Osteoblast (primary cell): ENCODE measurements at regions not wholly inside any gene's neighbourhood (a gene's known extent, or its start where the extent isn't known, plus 50 kb on each side); places are given as distances from the start of the nearest gene placed in this dataset.

Experiments used
- DNase-seq: peaks from one replicate; pipeline ENCODE4 v3.0.0; 2011; ENCODE audit warnings: low spot score, mixed read lengths; ENCODE audit not compliant: insufficient read length; ENCODE audit errors: missing footprints
- H2AFZ ChIP-seq: 2 replicates; pipeline ENCODE4 v1.6.0; 2011; ENCODE audit warnings: mild to moderate bottlenecking, low read length
- H3K27ac ChIP-seq: 2 replicates; pipeline ENCODE4 v1.5.1; 2011; ENCODE audit warnings: mild to moderate bottlenecking, low read depth, low read length, moderate library complexity
- H3K27me3 ChIP-seq: 2 replicates; pipeline ENCODE4 v1.6.0; 2012; ENCODE audit warnings: mild to moderate bottlenecking, control low read depth, inconsistent platforms, low read length, moderate library complexity; ENCODE audit not compliant: insufficient read depth
- H3K36me3 ChIP-seq: 2 replicates; pipeline ENCODE4 v1.5.1; 2011; ENCODE audit warnings: mild to moderate bottlenecking, low read length, control low read depth, moderate library complexity; ENCODE audit not compliant: insufficient read depth
- H3K4me1 ChIP-seq: 2 replicates; pipeline ENCODE4 v1.5.1; 2011; ENCODE audit warnings: mild to moderate bottlenecking, low read length, control low read depth, moderate library complexity; ENCODE audit not compliant: insufficient read depth
- H3K4me2 ChIP-seq: 2 replicates; pipeline ENCODE4 v1.6.0; 2011; ENCODE audit warnings: mild to moderate bottlenecking, low read length; ENCODE audit not compliant: insufficient read depth
- H3K4me3 ChIP-seq: fragments of 200-600 bp; sonication (generic); 3 replicates; pipeline ENCODE4 v1.5.1; 2012; ENCODE audit warnings: mild to moderate bottlenecking, low read length, inconsistent platforms; ENCODE audit not compliant: insufficient read depth
- H3K79me2 ChIP-seq: 2 replicates; pipeline ENCODE4 v1.6.0; 2012; ENCODE audit warnings: mild to moderate bottlenecking, low read length, control low read depth, inconsistent platforms; ENCODE audit not compliant: insufficient read depth
- H3K9me3 ChIP-seq: 2 replicates; pipeline ENCODE4 v1.5.1; 2011; ENCODE audit warnings: low read depth, low read length, control low read depth
- H4K20me1 ChIP-seq: 2 replicates; pipeline ENCODE4 v1.6.0; 2012; ENCODE audit warnings: mild to moderate bottlenecking, low read length, control low read depth; ENCODE audit not compliant: insufficient read depth
- CTCF ChIP-seq: IDR thresholded peaks from 2 replicates; pipeline ENCODE4 v1.5.1; 2011; ENCODE audit warnings: mild to moderate bottlenecking, low read depth, low read length, moderate library complexity; ENCODE audit errors: extremely low read depth

- no peak overlapping the region for H3K4me3 ChIP-seq
- H3K4me2 ChIP-seq: no peak overlapping the region
- no peak overlapping the region for H2AFZ ChIP-seq
- peaks cover 30% of the 10 kb centered on the region for H3K27me3 ChIP-seq
- no peaks in the 10 kb centered on the region for H3K79me2 ChIP-seq
- H3K9me3 ChIP-seq: no peaks in the 10 kb centered on the region
- no peak overlapping the region for H3K27ac ChIP-seq
- H3K4me1 ChIP-seq: no peaks in the 10 kb centered on the region
- H3K36me3 ChIP-seq: no peaks in the 10 kb centered on the region
- no peak for DNase-seq
- H4K20me1 ChIP-seq: no peaks in the 10 kb centered on the region
- TF ChIP-seq CTCF: no peak
Measured at GRCh38 chr11:44383246-44383645, 73.3 kb upstream of the ALX4 start.

GRCh38 chr11:44387415-44387814 lies 77.5 kb upstream of the ALX4 start:
- H3K4me3 ChIP-seq: no peak overlapping the region
- DNase-seq: no peak

GRCh38 chr11:44387825-44388224 lies 77.9 kb upstream of the ALX4 start:
- H3K9me3 ChIP-seq: peaks cover 6% of the 10 kb centered on the region
- no peaks in the 10 kb centered on the region for H3K36me3 ChIP-seq
- no peak overlapping the region for H3K27ac ChIP-seq
- DNase-seq: no peak
- peaks cover 29% of the 10 kb centered on the region for H3K27me3 ChIP-seq
- no peak overlapping the region for H2AFZ ChIP-seq
- no peaks in the 10 kb centered on the region for H4K20me1 ChIP-seq
- H3K4me2 ChIP-seq: no peak overlapping the region
- no peak overlapping the region for H3K4me3 ChIP-seq
- no peaks in the 10 kb centered on the region for H3K79me2 ChIP-seq
- H3K4me1 ChIP-seq: no peaks in the 10 kb centered on the region
- TF ChIP-seq CTCF: no peak

More at GRCh38 chr11:44387415-44387814, 77.5 kb upstream of the ALX4 start:
- H4K20me1 ChIP-seq: no peaks in the 10 kb centered on the region
- H3K36me3 ChIP-seq: no peaks in the 10 kb centered on the region
- no peak overlapping the region for H3K4me2 ChIP-seq
- no peaks in the 10 kb centered on the region for H3K79me2 ChIP-seq
- no peaks in the 10 kb centered on the region for H3K4me1 ChIP-seq
- H3K27ac ChIP-seq: no peak overlapping the region
- no peak overlapping the region for H2AFZ ChIP-seq
- peaks cover 6% of the 10 kb centered on the region for H3K9me3 ChIP-seq
- TF ChIP-seq CTCF: no peak
- peaks cover 33% of the 10 kb centered on the region for H3K27me3 ChIP-seq

- Histone ChIP-seq H2AFZ (no peak overlapping the region), H3K27ac (no peak overlapping the region), H3K36me3 (no peaks in the 10 kb centered on the region), H3K4me1 (no peaks in the 10 kb centered on the region), H3K4me3 (no peak overlapping the region), H4K20me1 (no peaks in the 10 kb centered on the region), H3K79me2 (no peaks in the 10 kb centered on the region), H3K9me3 (peaks cover 6% of the 10 kb centered on the region), H3K4me2 (peak overlapping the region; percentile 29), H3K27me3 (peaks cover 21% of the 10 kb centered on the region)
- no peak for DNase-seq
- no peak for TF ChIP-seq CTCF
Measured at GRCh38 chr11:44388828-44389657, 79.1 kb upstream of the ALX4 start.
